CD4-positive, alpha-beta memory T cell (primary cell): ENCODE measurements at regions not wholly inside any gene's neighbourhood (a gene's known extent, or its start where the extent isn't known, plus 50 kb on each side); places are given as distances from the start of the nearest gene placed in this dataset.
A peak's percentile ranks its signal among the peaks of the same experiment; 100 is the strongest.

Experiments
- CTCF ChIA-PET: fragments of 350-600 bp; sonication (Branson Sonifier 250); formaldehyde crosslinking; loops from one replicate; lab custom pipeline; 2021; ENCODE audit warnings: inconsistent platforms; ENCODE audit not compliant: partially characterized antibody; lab: Charles Lee
- POLR2A ChIA-PET: fragments of 350-600 bp; sonication (Branson Sonifier 250); formaldehyde crosslinking; loops from one replicate; lab custom pipeline; 2021; ENCODE audit not compliant: partially characterized antibody; lab: Charles Lee
- DNase-seq, 5 donors: peaks; one replicate each; pipeline versions ENCODE4 v3.0.0 to v3.0.0-alpha.2; 2020 to 2022; ENCODE audit warnings: mixed read lengths in 1 of 5
- H3K27ac ChIP-seq: one replicate; pipeline ENCODE4 v1.7.0; 2013; ENCODE audit warnings: low read depth, low read length
- H3K27me3 ChIP-seq: 2 replicates; pipeline ENCODE4 v1.7.0; 2013; ENCODE audit warnings: mild to moderate bottlenecking, low read length, moderate library complexity; ENCODE audit not compliant: insufficient read depth
- H3K36me3 ChIP-seq: 2 replicates; pipeline ENCODE4 v1.7.0; 2013; ENCODE audit warnings: mild to moderate bottlenecking, low read length, moderate library complexity; ENCODE audit not compliant: insufficient read depth
- H3K4me1 ChIP-seq: 2 replicates; pipeline ENCODE4 v1.7.0; 2013; ENCODE audit warnings: mild to moderate bottlenecking, low read length, moderate library complexity; ENCODE audit not compliant: insufficient read depth
- H3K4me3 ChIP-seq, 2 donors: one replicate each; pipeline ENCODE4 v1.7.0; 2013; ENCODE audit warnings: low read length in 2 of 2, mild to moderate bottlenecking in 1 of 2
- H3K9me3 ChIP-seq, 2 donors: one replicate each; pipeline ENCODE4 v1.7.0; 2013; ENCODE audit warnings: low read length in 2 of 2, control low read depth in 1 of 2; ENCODE audit not compliant: control insufficient read depth in 1 of 2
- H3K27ac Mint-ChIP-seq, 7 donors: one replicate each; pipeline ENCODE4 v1.8.0; 2020 to 2021; ENCODE audit warnings: mixed read lengths in 7 of 7, mild to moderate bottlenecking in 6 of 7, inconsistent platforms in 3 of 7, moderate library complexity in 3 of 7
- H3K27me3 Mint-ChIP-seq, 2 donors: one replicate each; pipeline ENCODE4 v1.8.0; 2020 to 2021; ENCODE audit warnings: mixed read lengths in 2 of 2
- H3K36me3 Mint-ChIP-seq, 2 donors: one replicate each; pipeline ENCODE4 v1.8.0; 2020 to 2021; ENCODE audit warnings: mixed read lengths in 2 of 2, inconsistent platforms in 1 of 2, mild to moderate bottlenecking in 1 of 2
- H3K4me1 Mint-ChIP-seq, 4 donors: one replicate each; pipeline ENCODE4 v1.8.0; 2020 to 2021; ENCODE audit warnings: mixed read lengths in 4 of 4, mild to moderate bottlenecking in 1 of 4
- H3K4me3 Mint-ChIP-seq, 8 donors: one replicate each; pipeline ENCODE4 v1.8.0; 2020 to 2021; ENCODE audit warnings: mixed read lengths in 8 of 8, mild to moderate bottlenecking in 7 of 8, moderate library complexity in 6 of 8, inconsistent platforms in 3 of 8
- H3K9me3 Mint-ChIP-seq, 8 donors: one replicate each; pipeline ENCODE4 v1.8.0; 2020 to 2021; ENCODE audit warnings: mixed read lengths in 8 of 8, mild to moderate bottlenecking in 5 of 8, inconsistent platforms in 3 of 8, moderate library complexity in 1 of 8
- intact Hi-C: fragments of 100-400 bp; cut with micrococcal nuclease; formaldehyde crosslinking; loops from one replicate; pipeline ENCODE4 v1.15.1; 2023

- POLR2A ChIA-PET: no interaction called here
- H3K4me3 Mint-ChIP-seq: no peak overlapping the region
These were observed 75.3 kb upstream of the CCN6 start for GRCh38 chr6:111978532-111979149.

GRCh38 chr6:111979633-111980032 lies 74.3 kb upstream of the CCN6 start:
- intact Hi-C loops: no loop called here
- Mint-ChIP-seq H3K4me1 (peaks cover 36 to 69% (median 52%) of the 10 kb centered on the region in 4 donors), H3K36me3 (no peaks in the 10 kb centered on the region), H3K9me3 (no peaks in the 10 kb centered on the region), H3K27ac (peak overlapping the region in 2 of 7 donors; percentile 5 to 20), H3K27me3 (no peaks in the 10 kb centered on the region), H3K4me3 (peak overlapping the region in 1 of 8 donors; percentile 24)
- Histone ChIP-seq H3K4me1 (peaks cover 26% of the 10 kb centered on the region), H3K27ac (no peak overlapping the region), H3K36me3 (no peaks in the 10 kb centered on the region), H3K4me3 (no peak overlapping the region), H3K9me3 (no peaks in the 10 kb centered on the region), H3K27me3 (no peaks in the 10 kb centered on the region)
- DNase-seq: no peak
- POLR2A ChIA-PET: no interaction called here
- CTCF ChIA-PET: no interaction called here

More at GRCh38 chr6:111978532-111979149, 75.3 kb upstream of the CCN6 start:
- no peak overlapping the region for H3K4me3 ChIP-seq
- H3K27ac ChIP-seq: no peak overlapping the region
- peak overlapping the region in 1 of 7 donors; percentile 2 for H3K27ac Mint-ChIP-seq
- no peaks in the 10 kb centered on the region for H3K9me3 Mint-ChIP-seq
- CTCF ChIA-PET: interaction anchor here (1.2 to 1.3 kb wide), 2 partner anchors 105 to 720 kb away, joined by 3 read pairs; a partner anchor contains a TSS
- H3K36me3 Mint-ChIP-seq: no peaks in the 10 kb centered on the region
- no peak for DNase-seq
- intact Hi-C loops: no loop called here
- H3K9me3 ChIP-seq: no peaks in the 10 kb centered on the region
- H3K36me3 ChIP-seq: no peaks in the 10 kb centered on the region
- no peaks in the 10 kb centered on the region for H3K27me3 Mint-ChIP-seq
- H3K4me1 ChIP-seq: peaks cover 26% of the 10 kb centered on the region
- H3K4me1 Mint-ChIP-seq: peaks cover 36 to 69% (median 53%) of the 10 kb centered on the region in 4 donors
- no peaks in the 10 kb centered on the region for H3K27me3 ChIP-seq

GRCh38 chr6:111980143-111980542 lies 73.8 kb upstream of the CCN6 start:
- Histone ChIP-seq H3K27ac (no peak overlapping the region), H3K36me3 (no peaks in the 10 kb centered on the region), H3K27me3 (no peaks in the 10 kb centered on the region), H3K4me1 (peaks cover 30% of the 10 kb centered on the region), H3K4me3 (no peak overlapping the region), H3K9me3 (no peaks in the 10 kb centered on the region)
- ChIA-PET POLR2A (interaction anchor here (1.1 kb wide), 1 partner anchor 13 kb away, joined by 3 read pairs; no protein-coding TSS in a partner anchor), CTCF (no interaction called here)
- Mint-ChIP-seq H3K36me3 (no peaks in the 10 kb centered on the region), H3K27me3 (no peaks in the 10 kb centered on the region), H3K27ac (no peak overlapping the region), H3K4me3 (no peak overlapping the region), H3K9me3 (no peaks in the 10 kb centered on the region), H3K4me1 (peaks cover 36 to 69% (median 54%) of the 10 kb centered on the region in 4 donors)
- intact Hi-C loops: no loop called here
- no peak for DNase-seq

GRCh38 chr6:111980971-111981840 lies 72.7 kb upstream of the CCN6 start:
- ChIA-PET CTCF (interaction anchor here (1.3 kb wide), 1 partner anchor 9 kb away, joined by 3 read pairs; no protein-coding TSS in a partner anchor), POLR2A (interaction anchor here (0.7 to 1.1 kb wide), 2 partner anchors 9 to 12 kb away, joined by 3 to 5 read pairs; no protein-coding TSS in a partner anchor)
- H3K27ac Mint-ChIP-seq: no peak overlapping the region

GRCh38 chr6:111982681-111983080 lies 71.2 kb upstream of the CCN6 start:
- no peak for DNase-seq
- ChIA-PET POLR2A (interaction anchor here (0.7 to 6.1 kb wide), 3 partner anchors 8 to 108 kb away, joined by 3 to 43 read pairs (median 3); no protein-coding TSS in a partner anchor), CTCF (no interaction called here)
- Mint-ChIP-seq H3K27me3 (no peaks in the 10 kb centered on the region), H3K4me1 (peaks cover 33 to 70% (median 56%) of the 10 kb centered on the region in 4 donors), H3K9me3 (no peaks in the 10 kb centered on the region), H3K4me3 (peak overlapping the region in 6 of 8 donors; percentile 27 to 61 (median 54)), H3K27ac (peak overlapping the region in 3 of 7 donors; percentile 13 to 42 (median 35)), H3K36me3 (no peaks in the 10 kb centered on the region)
- Histone ChIP-seq H3K27ac (no peak overlapping the region), H3K9me3 (no peaks in the 10 kb centered on the region), H3K27me3 (no peaks in the 10 kb centered on the region), H3K4me1 (peaks cover 44% of the 10 kb centered on the region), H3K36me3 (no peaks in the 10 kb centered on the region), H3K4me3 (no peak overlapping the region)
- intact Hi-C loops: no loop called here

More at GRCh38 chr6:111980971-111981840, 72.7 kb upstream of the CCN6 start:
- no peaks in the 10 kb centered on the region for H3K9me3 Mint-ChIP-seq
- Histone ChIP-seq H3K27ac (no peak overlapping the region), H3K36me3 (no peaks in the 10 kb centered on the region), H3K27me3 (no peaks in the 10 kb centered on the region), H3K4me3 (no peak overlapping the region), H3K9me3 (no peaks in the 10 kb centered on the region), H3K4me1 (peaks cover 39% of the 10 kb centered on the region)
- DNase-seq: no peak
- no peak overlapping the region for H3K4me3 Mint-ChIP-seq
- peaks cover 38 to 71% (median 56%) of the 10 kb centered on the region in 4 donors for H3K4me1 Mint-ChIP-seq
- H3K36me3 Mint-ChIP-seq: no peaks in the 10 kb centered on the region
- intact Hi-C loops: no loop called here
- H3K27me3 Mint-ChIP-seq: no peaks in the 10 kb centered on the region

- intact Hi-C loops: no loop called here
- no peaks in the 10 kb centered on the region for H3K36me3 ChIP-seq
- ChIA-PET CTCF (no interaction called here), POLR2A (interaction anchor here (0.7 to 6.1 kb wide), 3 partner anchors 8 to 109 kb away, joined by 3 to 43 read pairs (median 3); no protein-coding TSS in a partner anchor)
- no peak overlapping the region for H3K27ac ChIP-seq
- H3K4me3 Mint-ChIP-seq: peak overlapping the region in 4 of 8 donors; percentile 27 to 61 (median 54)
- no peak overlapping the region for H3K4me3 ChIP-seq
- H3K27me3 Mint-ChIP-seq: no peaks in the 10 kb centered on the region
- no peak for DNase-seq
- peaks cover 33 to 75% (median 60%) of the 10 kb centered on the region in 4 donors for H3K4me1 Mint-ChIP-seq
- H3K36me3 Mint-ChIP-seq: no peaks in the 10 kb centered on the region
- no peaks in the 10 kb centered on the region for H3K27me3 ChIP-seq
- H3K9me3 Mint-ChIP-seq: no peaks in the 10 kb centered on the region
- peaks cover 50% of the 10 kb centered on the region for H3K4me1 ChIP-seq
- H3K9me3 ChIP-seq: no peaks in the 10 kb centered on the region
- H3K27ac Mint-ChIP-seq: peak overlapping the region in 3 of 7 donors; percentile 35 to 65 (median 62)
These were observed 70.7 kb upstream of the CCN6 start for GRCh38 chr6:111983193-111983592.
